HG03460 (cell line): ENCODE measurements at regions not wholly inside any gene's neighbourhood (a gene's known extent, or its start where the extent isn't known, plus 50 kb on each side); places are given as distances from the start of the nearest gene placed in this dataset.
"Not testable (repeated sequence)": the region's sequence is repeated elsewhere in the genome, so short reads cannot be mapped to it uniquely, and the experiment has no call there.

Experiments used
- ATAC-seq: cut with Tn5 transposase; IDR thresholded peaks from one replicate; pipeline ENCODE4 v1.9.1; 2021; ENCODE audit not compliant: unreplicated experiment

- no peak for ATAC-seq
These were observed 138.0 kb upstream of the RREB1 start for GRCh38 chr6:6969761-6970223.

- no peak for ATAC-seq
These were observed 136.9 kb upstream of the RREB1 start for GRCh38 chr6:6970851-6971250.

- ATAC-seq: no peak
These were observed 136.4 kb upstream of the RREB1 start for GRCh38 chr6:6971369-6971768.

- no peak for ATAC-seq
These were observed 135.3 kb upstream of the RREB1 start for GRCh38 chr6:6972456-6972855.

GRCh38 chr6:6973721-6974120 lies 134.0 kb upstream of the RREB1 start:
- no peak for ATAC-seq

- no peak for ATAC-seq
These were observed 132.2 kb upstream of the RREB1 start for GRCh38 chr6:6975459-6976111.

- ATAC-seq: no peak
These were observed 131.6 kb upstream of the RREB1 start for GRCh38 chr6:6976193-6976592.

- no peak for ATAC-seq
These were observed 129.0 kb upstream of the RREB1 start for GRCh38 chr6:6978731-6979130.

- no peak for ATAC-seq
These were observed 126.7 kb upstream of the RREB1 start for GRCh38 chr6:6980999-6981597.

- no peak for ATAC-seq
These were observed 126.0 kb upstream of the RREB1 start for GRCh38 chr6:6981681-6982322.

- no peak for ATAC-seq
These were observed 125.1 kb upstream of the RREB1 start for GRCh38 chr6:6982663-6983062.

- no peak for ATAC-seq
These were observed 123.0 kb upstream of the RREB1 start for GRCh38 chr6:6984585-6985366.

GRCh38 chr6:6986344-6986743 lies 121.4 kb upstream of the RREB1 start:
- no peak for ATAC-seq

- ATAC-seq: no peak
These were observed 120.0 kb upstream of the RREB1 start for GRCh38 chr6:6987749-6988148.

GRCh38 chr6:6990059-6990458 lies 117.7 kb upstream of the RREB1 start:
- not testable (repeated sequence) for ATAC-seq

GRCh38 chr6:6993503-6994237 lies 114.1 kb upstream of the RREB1 start:
- no peak for ATAC-seq

GRCh38 chr6:6994796-6995195 lies 113.0 kb upstream of the RREB1 start:
- ATAC-seq: no peak

- ATAC-seq: no peak
These were observed 112.4 kb upstream of the RREB1 start for GRCh38 chr6:6995328-6995727.

GRCh38 chr6:6996124-6996523 lies 111.6 kb upstream of the RREB1 start:
- no peak for ATAC-seq

GRCh38 chr6:6997263-6998193 lies 110.2 kb upstream of the RREB1 start:
- no peak for ATAC-seq
